ENCODE measurements at regions not wholly inside any gene's neighbourhood (a gene's known extent, or its start where the extent isn't known, plus 50 kb on each side); places are given as distances from the start of the nearest gene placed in this dataset.
"Not testable (repeated sequence)": the region's sequence is repeated elsewhere in the genome, so short reads cannot be mapped to it uniquely, and the experiment has no call there.

GRCh38 chr5:21552263-21552662 lies 1300.9 kb downstream of the CDH12 start:
- not testable (repeated sequence) for TF ChIP-seq BCL6 (CRISPR knock-in tag; IDR thresholded peaks at IDR 0.05); ZBTB26 (CRISPR knock-in tag; IDR thresholded peaks at IDR 0.05; ENCODE audit: borderline replicate concordance); ZNF800 (CRISPR knock-in tag; IDR thresholded peaks at IDR 0.05); NR2C2 (CRISPR knock-in tag; IDR thresholded peaks at IDR 0.05; ENCODE audit: borderline replicate concordance); EED (CRISPR knock-in tag; IDR thresholded peaks at IDR 0.05); CHD2 (IDR thresholded peaks at IDR 0.05; ENCODE audit: low read depth, low read length); KLF13 (CRISPR knock-in tag; IDR thresholded peaks at IDR 0.05); CTCF (CRISPR knock-in tag; IDR thresholded peaks at IDR 0.05)
